NCI-H187 treated with DMSO at 0.1 percent for 48 hours (cell line): ENCODE measurements at regions not wholly inside any gene's neighbourhood (a gene's known extent, or its start where the extent isn't known, plus 50 kb on each side); places are given as distances from the start of the nearest gene placed in this dataset.
"Not testable (repeated sequence)": the region's sequence is repeated elsewhere in the genome, so short reads cannot be mapped to it uniquely, and the experiment has no call there.

ENCODE experiments used
- DNase-seq: peaks from one replicate; lab custom pipeline; 2025; lab: John Stamatoyannopoulos, UW

- no peak for DNase-seq
Measured at GRCh38 chr7:24395512-24395911, 111.5 kb downstream of the NPY start.

- not testable (repeated sequence) for DNase-seq
Measured at GRCh38 chr7:24396387-24396786, 112.4 kb downstream of the NPY start.

DNA sequence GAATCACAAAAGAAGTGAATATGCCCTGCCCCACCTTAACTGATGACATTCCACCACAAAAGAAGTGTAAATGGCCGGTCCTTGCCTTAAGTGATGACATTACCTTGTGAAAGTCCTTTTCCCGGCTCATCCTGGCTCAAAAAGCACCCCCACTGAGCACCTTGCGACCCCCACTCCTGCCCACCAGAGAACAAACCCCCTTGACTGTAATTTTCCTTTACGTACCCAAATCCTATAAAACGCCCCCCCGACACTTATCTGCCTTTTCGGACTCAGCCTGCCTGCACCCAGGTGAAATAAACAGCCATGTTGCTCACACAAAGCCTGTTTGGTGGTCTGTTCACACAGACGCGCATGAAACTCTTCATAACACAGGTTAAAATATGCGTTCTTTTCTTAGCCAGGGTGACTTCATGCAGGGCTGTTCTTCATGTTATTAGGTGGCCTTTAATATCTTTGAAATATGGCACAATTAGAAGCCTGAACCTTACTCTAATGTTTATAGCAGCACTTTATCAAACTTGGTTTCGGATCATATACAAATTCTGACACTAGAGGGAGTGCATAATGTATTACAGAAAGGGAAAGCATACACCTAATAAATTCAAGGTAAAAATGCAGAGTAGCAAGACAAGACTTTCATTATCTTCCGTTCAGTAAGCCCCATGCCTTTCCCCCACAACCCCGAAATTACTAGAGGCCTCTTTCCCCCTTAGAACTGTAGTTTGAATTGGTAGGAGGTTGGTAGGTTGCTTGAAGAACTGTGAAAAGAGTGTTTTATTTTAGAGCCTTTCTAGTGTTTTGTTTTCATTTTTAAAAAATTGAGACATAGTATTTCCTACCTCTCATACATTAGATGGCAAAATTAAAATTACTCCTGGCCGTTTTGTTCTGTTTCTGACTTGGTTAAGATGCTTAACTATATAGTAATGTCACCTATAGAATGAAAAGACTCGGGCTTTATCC, 117.9 kb downstream of the NPY start:
- no peak for DNase-seq

GRCh38 chr7:24402655-24403054, 118.7 kb downstream of the NPY start:
- DNase-seq, result no peak

- DNase-seq, result no peak
Measured at GRCh38 chr7:24403557-24403956, 119.6 kb downstream of the NPY start.

- DNase-seq, result no peak
Measured at GRCh38 chr7:24404315-24404714, 120.3 kb downstream of the NPY start.

DNA sequence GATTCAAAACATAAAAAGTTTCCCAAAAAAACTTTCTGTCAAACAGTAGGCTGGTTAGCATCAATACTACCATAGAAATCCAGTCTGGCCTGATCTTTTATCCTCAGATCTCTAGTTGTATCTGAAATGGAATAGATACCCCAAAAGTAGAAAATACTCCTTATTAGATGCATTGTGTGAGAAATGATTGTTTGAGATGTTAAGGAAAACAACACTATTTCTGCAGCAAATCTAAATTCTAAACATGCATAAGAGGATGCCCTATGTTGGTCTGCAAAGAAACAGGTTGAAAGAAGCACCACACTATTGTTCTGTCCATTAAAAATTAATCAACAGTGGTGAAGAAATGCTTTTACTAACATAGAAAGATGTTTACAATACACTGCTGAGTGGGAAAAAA, 121.0 kb downstream of the NPY start:
- DNase-seq, result no peak

DNA sequence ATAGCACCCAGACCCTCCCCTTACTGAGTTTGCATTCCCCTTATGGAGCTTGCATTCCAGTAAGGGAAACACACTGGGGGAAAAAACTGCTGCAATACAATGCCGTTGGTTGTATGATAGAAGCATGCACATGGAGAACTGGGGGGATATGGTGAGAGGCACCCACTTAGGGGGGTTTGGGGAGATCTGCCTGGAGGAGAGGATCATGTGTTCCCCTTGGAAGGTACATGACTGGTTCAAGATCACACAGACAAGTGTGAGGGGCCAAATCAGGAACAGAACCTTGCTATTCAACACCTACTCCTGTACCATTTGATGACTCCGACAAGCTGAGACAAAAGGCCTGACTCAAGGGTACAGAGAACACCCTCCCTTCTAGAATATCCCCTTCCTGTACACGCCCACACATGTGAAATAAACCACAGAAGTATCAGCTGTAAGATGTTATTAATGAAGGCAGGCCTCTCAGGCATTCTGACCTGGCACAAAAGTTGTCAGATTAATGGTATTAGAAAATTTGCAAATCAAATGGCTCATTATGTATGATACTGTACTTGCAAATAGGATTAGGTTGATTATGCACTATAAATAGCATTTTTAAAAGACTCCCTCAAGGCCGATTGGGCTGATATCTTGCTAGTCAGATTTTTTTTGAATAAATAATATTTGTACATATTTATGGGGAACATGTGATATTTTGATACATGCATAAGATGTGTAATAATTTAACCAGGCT, 122.2 kb downstream of the NPY start:
- DNase-seq, result no peak

GRCh38 chr7:24406789-24407299, 122.9 kb downstream of the NPY start:
- no peak for DNase-seq

- no peak for DNase-seq
Measured at GRCh38 chr7:24407965-24408364, 124.0 kb downstream of the NPY start.

- no peak for DNase-seq
Measured at GRCh38 chr7:24408798-24409430, 124.9 kb downstream of the NPY start.

DNA sequence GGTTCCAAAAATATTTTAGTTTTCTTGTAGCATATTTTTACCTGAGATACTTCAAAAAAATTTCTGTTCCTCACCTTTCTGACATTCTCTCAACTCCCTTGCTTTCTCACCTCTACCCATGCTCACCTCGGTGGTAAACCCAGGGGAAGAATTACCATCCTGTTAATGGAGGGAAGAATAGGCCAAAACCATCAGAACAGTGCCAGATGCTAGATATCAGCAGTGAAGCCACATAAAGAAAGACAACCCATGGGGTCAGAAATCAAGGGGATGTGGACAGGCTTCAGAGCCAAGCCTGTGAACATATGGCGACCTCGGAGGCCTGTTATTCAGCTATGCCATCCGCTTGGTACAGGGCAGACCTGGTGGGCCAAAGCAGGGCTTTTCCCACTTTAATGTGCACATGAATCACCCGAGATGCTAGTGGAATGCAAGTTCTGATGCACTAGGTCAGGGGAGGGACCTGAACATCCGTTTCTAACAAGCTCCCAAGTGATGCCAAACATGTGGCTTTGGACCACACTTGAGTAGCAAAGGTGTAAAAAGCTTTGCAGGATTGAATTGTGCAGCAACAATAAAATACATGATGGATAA, 125.5 kb downstream of the NPY start:
- no peak for DNase-seq

GRCh38 chr7:24411226-24411625, 127.2 kb downstream of the NPY start:
- no peak for DNase-seq

DNA sequence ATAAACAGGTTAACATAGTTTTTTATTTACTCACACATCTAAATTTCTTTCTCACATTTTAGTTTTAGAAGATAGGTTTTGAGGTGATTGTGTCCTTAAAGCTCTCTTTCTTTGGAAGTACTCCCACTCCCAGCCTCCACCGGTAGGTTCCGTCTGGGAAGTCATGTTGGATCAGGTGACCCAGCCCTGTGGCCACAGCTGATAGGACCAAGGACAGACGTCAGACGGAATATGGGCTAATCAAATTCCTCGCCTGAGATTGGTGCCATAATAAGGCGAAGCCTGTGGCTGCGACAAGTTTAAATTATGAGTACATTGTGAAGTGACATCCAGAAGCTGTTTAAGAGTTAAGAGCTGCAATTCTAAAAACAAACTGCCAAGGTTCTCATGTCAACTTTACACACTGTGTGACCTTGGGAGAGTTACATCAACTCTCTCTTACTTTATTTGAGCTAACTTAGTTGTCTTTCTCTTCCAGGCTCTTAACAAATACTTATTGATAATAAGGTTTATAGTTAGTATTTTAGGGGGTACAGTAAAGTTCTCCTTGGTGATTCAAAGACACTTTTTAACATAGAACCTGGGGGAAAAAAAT, 133.6 kb downstream of the NPY start:
- DNase-seq, result no peak

- no peak for DNase-seq
Measured at GRCh38 chr7:24419077-24419476, 135.1 kb downstream of the NPY start.

DNA sequence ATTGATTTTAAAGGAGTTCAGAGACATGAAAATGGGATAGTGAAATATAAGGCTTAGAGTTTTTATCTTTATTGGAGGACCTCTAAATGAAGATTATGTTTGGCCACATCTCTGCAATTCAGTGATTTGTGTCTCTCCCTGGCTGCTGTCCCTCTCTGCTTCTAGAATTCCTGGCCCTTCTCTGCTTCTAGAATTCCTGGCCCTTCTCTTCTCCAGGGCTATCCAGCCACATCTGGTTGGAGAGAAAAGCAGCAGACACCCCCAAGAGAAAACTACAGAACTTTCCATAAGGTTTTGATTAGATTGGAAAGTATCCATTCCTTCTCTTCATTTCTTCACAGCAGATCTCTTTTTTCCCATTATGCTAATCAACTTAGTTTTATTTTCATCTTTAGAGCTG, 135.5 kb downstream of the NPY start:
- DNase-seq, result no peak

GRCh38 chr7:24422441-24423010, 138.5 kb downstream of the NPY start:
- DNase-seq, result no peak

- no peak for DNase-seq
Measured at GRCh38 chr7:24425664-24426063, 141.7 kb downstream of the NPY start.

- DNase-seq, result no peak
Measured at GRCh38 chr7:24427048-24427447, 143.1 kb downstream of the NPY start.

GRCh38 chr7:24428676-24429075, 144.6 kb upstream of the PALS2 start:
- DNase-seq, result no peak

- DNase-seq, result no peak
Measured at GRCh38 chr7:24432677-24433076, 140.6 kb upstream of the PALS2 start.
